GM12892 (cell line): ENCODE measurements at regions not wholly inside any gene's neighbourhood (a gene's known extent, or its start where the extent isn't known, plus 50 kb on each side); places are given as distances from the start of the nearest gene placed in this dataset.

Source experiments
- DNase-seq: peaks from one replicate; pipeline ENCODE4 v3.0.0; 2011; ENCODE audit not compliant: insufficient read length
- FAIRE-seq: peaks from 2 replicates; lab custom pipeline; 2011; peaks lifted over from hg19 to GRCh38; lab: Jason Lieb, UNC
- POLR2A ChIP-seq: IDR thresholded peaks from 2 replicates; pipeline ENCODE4 v1.6.1; 2011; ENCODE audit warnings: low read depth, low read length, control low read depth
- POLR2AphosphoS5 ChIP-seq: IDR thresholded peaks from 2 replicates; pipeline ENCODE4 v1.6.1; 2011; ENCODE audit warnings: low read depth, low read length, control low read depth
- TAF1 ChIP-seq: IDR thresholded peaks from 2 replicates; pipeline ENCODE4 v1.6.1; 2011; ENCODE audit warnings: low read depth, mild to moderate bottlenecking, control low read depth, low read length, borderline replicate concordance

- FAIRE-seq (peak; percentile 27), DNase-seq (no peak)
Observed at GRCh38 chr21:17921579-17922530, 102.7 kb upstream of the C21orf91 start.

GRCh38 chr21:17915976-17916375 lies 96.8 kb upstream of the C21orf91 start:
- no peak for FAIRE-seq
- TF ChIP-seq POLR2AphosphoS5, result no peak
- no peak for TF ChIP-seq TAF1
- no peak for TF ChIP-seq POLR2A
- no peak for DNase-seq

More at GRCh38 chr21:17921579-17922530, 102.7 kb upstream of the C21orf91 start:
- TF ChIP-seq POLR2A (no peak), TAF1 (no peak)

GRCh38 chr21:17911628-17912027 lies 92.5 kb upstream of the C21orf91 start:
- FAIRE-seq (no peak), DNase-seq (no peak)
- TF ChIP-seq POLR2A (no peak), POLR2AphosphoS5 (no peak), TAF1 (no peak)

GRCh38 chr21:17903929-17904639 lies 84.9 kb upstream of the C21orf91 start:
- DNase-seq, result no peak
- TF ChIP-seq POLR2A (no peak), TAF1 (no peak), POLR2AphosphoS5 (no peak)
- no peak for FAIRE-seq

- no peak for DNase-seq
- TF ChIP-seq TAF1, result no peak
- TF ChIP-seq POLR2AphosphoS5, result no peak
- TF ChIP-seq POLR2A, result no peak
- FAIRE-seq, result no peak
Observed at GRCh38 chr21:17903029-17903806, 84.1 kb upstream of the C21orf91 start.

- TF ChIP-seq TAF1 (no peak), POLR2AphosphoS5 (no peak), POLR2A (no peak)
- FAIRE-seq (peak; percentile 48), DNase-seq (no peak)
Observed at GRCh38 chr21:17901458-17902079, 82.4 kb upstream of the C21orf91 start.

GRCh38 chr21:17900990-17901385 lies 81.8 kb upstream of the C21orf91 start:
- FAIRE-seq (no peak), DNase-seq (no peak)
- no peak for TF ChIP-seq POLR2AphosphoS5
- no peak for TF ChIP-seq POLR2A
- TF ChIP-seq TAF1, result no peak

GRCh38 chr21:17900281-17900989 lies 81.3 kb upstream of the C21orf91 start:
- TF ChIP-seq POLR2AphosphoS5 (no peak), POLR2A (no peak), TAF1 (no peak)
- FAIRE-seq, result no peak
- DNase-seq, result no peak

- no peak for FAIRE-seq
- TF ChIP-seq TAF1 (no peak), POLR2AphosphoS5 (no peak), POLR2A (no peak)
- DNase-seq, result no peak
Observed at GRCh38 chr21:17889171-17889570, 70.0 kb upstream of the C21orf91 start.

- TF ChIP-seq POLR2AphosphoS5, result no peak
- TF ChIP-seq POLR2A, result no peak
- no peak for TF ChIP-seq TAF1
- DNase-seq, result no peak
- FAIRE-seq, result no peak
Observed at GRCh38 chr21:17869115-17869514, 50.0 kb upstream of the C21orf91 start.
